GM12878 (cell line): ENCODE measurements at regions not wholly inside any gene's neighbourhood (a gene's known extent, or its start where the extent isn't known, plus 50 kb on each side); places are given as distances from the start of the nearest gene placed in this dataset.
"Not testable (repeated sequence)": the region's sequence is repeated elsewhere in the genome, so short reads cannot be mapped to it uniquely, and the experiment has no call there.

Source experiments
- ATAC-seq: fragments of 200-7000 bp; cut with Tn5 transposase; 3 replicates; pipeline ENCODE4 v1.9.1; 2020; ENCODE audit warnings: mild to moderate bottlenecking, moderate library complexity
- BruUV-seq: library from RNA; stranded (reverse); fragments of 400-500 nt; replicated peaks from 2 replicates; lab custom pipeline; 2021; lab: Mats Ljungman, UMichigan
- CTCF ChIA-PET: fragments of 300-600 bp; sonication (Branson Sonifier 250); formaldehyde crosslinking; extraction: SDS; loops from one replicate; lab custom pipeline; 2021; ENCODE audit warnings: inconsistent platforms; lab: Yijun Ruan, JAX
- POLR2A ChIA-PET: fragments of 350-600 bp; formaldehyde crosslinking; extraction: SDS; loops from one replicate; lab custom pipeline; 2021; ENCODE audit warnings: inconsistent platforms; lab: Charles Lee
- RAD21 ChIA-PET: fragments of 300-600 bp; sonication (Branson Sonifier 250); formaldehyde crosslinking; loops from one replicate; lab custom pipeline; 2023; ENCODE audit warnings: antibody characterized with exemption; ENCODE audit not compliant: unreplicated experiment; lab: Charles Lee
- SMC1A ChIA-PET: fragments of 300-600 bp; sonication (Branson Sonifier 250); formaldehyde crosslinking; loops from one replicate; lab custom pipeline; 2023; ENCODE audit not compliant: unreplicated experiment, uncharacterized antibody; lab: Charles Lee
- DNase-seq: peaks from one replicate; pipeline ENCODE4 v3.0.0-alpha.2; 2011; ENCODE audit warnings: low read depth, low spot score
- FAIRE-seq: peaks from 3 replicates; lab custom pipeline; 2011; peaks lifted over from hg19 to GRCh38; lab: Jason Lieb, UNC
- H2AFZ ChIP-seq: 2 replicates; pipeline ENCODE4 v1.6.0; 2011; ENCODE audit warnings: low read depth, low read length, control low read depth; ENCODE audit not compliant: control insufficient read depth
- H3K27ac ChIP-seq: 2 replicates; pipeline ENCODE4 v1.5.1; 2011; ENCODE audit warnings: control low read depth; ENCODE audit not compliant: control insufficient read depth, insufficient read depth
- H3K27me3 ChIP-seq, 2 experiments: replicated peaks in 1 of 2; 2 replicates each; pipeline versions ENCODE4 v1.6.0 to v1.6.1; 2011; ENCODE audit warnings: low read length in 1 of 2; ENCODE audit not compliant: control insufficient read depth in 2 of 2, insufficient read depth in 2 of 2
- H3K36me3 ChIP-seq, 2 experiments: 2 replicates each; pipeline ENCODE4 v1.5.1; 2011; ENCODE audit warnings: low read length in 1 of 2; ENCODE audit not compliant: control insufficient read depth in 2 of 2, insufficient read depth in 2 of 2
- H3K4me1 ChIP-seq: 2 replicates; pipeline ENCODE4 v1.6.1; 2011; ENCODE audit warnings: mild to moderate bottlenecking, low read length, moderate library complexity, mixed read lengths; ENCODE audit not compliant: control insufficient read depth, insufficient read depth
- H3K4me2 ChIP-seq: 2 replicates; pipeline ENCODE4 v1.6.0; 2011; ENCODE audit warnings: control low read depth; ENCODE audit not compliant: control insufficient read depth, insufficient read depth
- H3K4me3 ChIP-seq: fragments of 200-600 bp; sonication (generic); 2 replicates; pipeline ENCODE4 v1.5.1; 2016
- H3K79me2 ChIP-seq: 2 replicates; pipeline ENCODE4 v1.6.0; 2011; ENCODE audit warnings: low read length; ENCODE audit not compliant: control insufficient read depth, insufficient read depth
- H3K9ac ChIP-seq: 2 replicates; pipeline ENCODE4 v1.8.0; 2011; ENCODE audit warnings: low read length, control low read depth, mixed read lengths; ENCODE audit not compliant: control insufficient read depth, insufficient read depth
- H3K9me3 ChIP-seq: replicated peaks from 3 replicates; pipeline ENCODE4 v1.5.1; 2011; ENCODE audit warnings: mild to moderate bottlenecking, low read length; ENCODE audit not compliant: control insufficient read depth, insufficient read depth
- H4K20me1 ChIP-seq: 2 replicates; pipeline ENCODE4 v1.6.0; 2011; ENCODE audit not compliant: control insufficient read depth, insufficient read depth
- BACH1 ChIP-seq: fragments of 450-650 bp; IDR thresholded peaks from 2 replicates; pipeline ENCODE4 v1.6.1; 2017; ENCODE audit warnings: mild to moderate bottlenecking, borderline replicate concordance
- BMI1 ChIP-seq: fragments of 450-650 bp; IDR thresholded peaks from 2 replicates; pipeline ENCODE4 v1.6.1; 2016; ENCODE audit warnings: mild to moderate bottlenecking, moderate library complexity, borderline replicate concordance
- KAT2A ChIP-seq: conservative IDR thresholded peaks from 2 replicates; pipeline ENCODE4 v1.6.1; 2011; ENCODE audit warnings: low read depth, low read length; ENCODE audit not compliant: control insufficient read depth
- PAX5 ChIP-seq: IDR thresholded peaks from 2 replicates; pipeline ENCODE4 v1.6.1; 2011; ENCODE audit warnings: low read depth, low read length, borderline replicate concordance
- SMAD1 ChIP-seq: fragments of 450-650 bp; IDR thresholded peaks from 2 replicates; pipeline ENCODE4 v1.6.1; 2018; ENCODE audit warnings: mild to moderate bottlenecking, low read depth; ENCODE audit not compliant: partially characterized antibody
- SMC3 ChIP-seq: IDR thresholded peaks from 2 replicates; pipeline ENCODE4 v1.6.1; 2011; ENCODE audit warnings: low read length, improper control_type of control experiment, borderline replicate concordance
- WGBS: methylation state at CpG from one replicate; pipeline ENCODE4 v1.1.6; 2016; ENCODE audit warnings: low lambda C conversion rate; ENCODE audit not compliant: insufficient replicate concordance, insufficient coverage; ENCODE audit errors: missing lambda C conversion rate; 5-methylcytosine and 5-hydroxymethylcytosine counted together
- in situ Hi-C: fragments of 300-500 bp; cut with MboI; formaldehyde crosslinking; loops from 9 replicates; pipeline ENCODE4 v1.14.3; 2018; ENCODE audit warnings: mixed read lengths
- intact Hi-C: fragments of 100-400 bp; cut with micrococcal nuclease; formaldehyde crosslinking; loops from one replicate; pipeline ENCODE4 v1.14.2; 2022; ENCODE audit not compliant: unreplicated experiment
- TF ChIP-seq, protein P1 (sequence below): fragments of 450-650 bp; IDR thresholded peaks from 2 replicates; pipeline ENCODE4 v1.6.1; 2016; ENCODE audit warnings: mild to moderate bottlenecking
- TF ChIP-seq, protein P2 (sequence below): IDR thresholded peaks from 2 replicates; pipeline ENCODE4 v1.6.1; 2012; ENCODE audit warnings: low read depth, low read length, improper control_type of control experiment
- TF ChIP-seq, protein P3 (sequence below): IDR thresholded peaks from 2 replicates; pipeline ENCODE4 v1.6.1; 2012; ENCODE audit warnings: mild to moderate bottlenecking, low read depth, low read length

GRCh38 chr4:86512631-86513030 lies 81.5 kb upstream of the PTPN13 start:
- intact Hi-C loops: no loop called here
- ATAC-seq (no peak), DNase-seq (no peak), FAIRE-seq (no peak)
- peaks cover 0 to 2% of the 10 kb centered on the region in 2 experiments; a peak in 1 of 4 replicates for H3K27me3 ChIP-seq
- H3K4me2 ChIP-seq: no peak overlapping the region
- no peaks in the 10 kb centered on the region for H3K4me1 ChIP-seq
- in situ Hi-C loops: no loop called here
- H3K36me3 ChIP-seq: no peaks in the 10 kb centered on the region
- ChIA-PET POLR2A (no interaction called here), SMC1A (interaction anchor here (1.0 to 2.2 kb wide), 2 partner anchors 12 to 15 kb away, joined by 6 to 10 read pairs; no protein-coding TSS in a partner anchor), RAD21 (interaction anchor here (2.1 to 7.8 kb wide), 2 partner anchors 9 to 15 kb away, joined by 9 to 55 read pairs; no protein-coding TSS in a partner anchor), CTCF (interaction anchor here (1.0 to 3.6 kb wide), 3 partner anchors 10 to 17 kb away, joined by 3 to 24 read pairs (median 4); no protein-coding TSS in a partner anchor)
- H4K20me1 ChIP-seq: no peaks in the 10 kb centered on the region
- H3K79me2 ChIP-seq: no peaks in the 10 kb centered on the region
- no peak overlapping the region for H3K27ac ChIP-seq
- H3K4me3 ChIP-seq: no peak overlapping the region
- no TSS peak for BruUV-seq
- no peak overlapping the region for H3K9ac ChIP-seq
- no peaks in the 10 kb centered on the region; the same call in 2 of the 3 replicates for H3K9me3 ChIP-seq
- no peak overlapping the region for H2AFZ ChIP-seq
- no peak for TF ChIP-seq BMI1
- no peak for TF ChIP-seq SMAD1
- TF ChIP-seq KAT2A: no peak
- TF ChIP-seq, protein P1, sequence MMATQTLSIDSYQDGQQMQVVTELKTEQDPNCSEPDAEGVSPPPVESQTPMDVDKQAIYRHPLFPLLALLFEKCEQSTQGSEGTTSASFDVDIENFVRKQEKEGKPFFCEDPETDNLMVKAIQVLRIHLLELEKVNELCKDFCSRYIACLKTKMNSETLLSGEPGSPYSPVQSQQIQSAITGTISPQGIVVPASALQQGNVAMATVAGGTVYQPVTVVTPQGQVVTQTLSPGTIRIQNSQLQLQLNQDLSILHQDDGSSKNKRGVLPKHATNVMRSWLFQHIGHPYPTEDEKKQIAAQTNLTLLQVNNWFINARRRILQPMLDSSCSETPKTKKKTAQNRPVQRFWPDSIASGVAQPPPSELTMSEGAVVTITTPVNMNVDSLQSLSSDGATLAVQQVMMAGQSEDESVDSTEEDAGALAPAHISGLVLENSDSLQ: no peak
- TF ChIP-seq, protein P2, sequence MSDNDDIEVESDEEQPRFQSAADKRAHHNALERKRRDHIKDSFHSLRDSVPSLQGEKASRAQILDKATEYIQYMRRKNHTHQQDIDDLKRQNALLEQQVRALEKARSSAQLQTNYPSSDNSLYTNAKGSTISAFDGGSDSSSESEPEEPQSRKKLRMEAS: no peak
- TF ChIP-seq, protein P3, sequence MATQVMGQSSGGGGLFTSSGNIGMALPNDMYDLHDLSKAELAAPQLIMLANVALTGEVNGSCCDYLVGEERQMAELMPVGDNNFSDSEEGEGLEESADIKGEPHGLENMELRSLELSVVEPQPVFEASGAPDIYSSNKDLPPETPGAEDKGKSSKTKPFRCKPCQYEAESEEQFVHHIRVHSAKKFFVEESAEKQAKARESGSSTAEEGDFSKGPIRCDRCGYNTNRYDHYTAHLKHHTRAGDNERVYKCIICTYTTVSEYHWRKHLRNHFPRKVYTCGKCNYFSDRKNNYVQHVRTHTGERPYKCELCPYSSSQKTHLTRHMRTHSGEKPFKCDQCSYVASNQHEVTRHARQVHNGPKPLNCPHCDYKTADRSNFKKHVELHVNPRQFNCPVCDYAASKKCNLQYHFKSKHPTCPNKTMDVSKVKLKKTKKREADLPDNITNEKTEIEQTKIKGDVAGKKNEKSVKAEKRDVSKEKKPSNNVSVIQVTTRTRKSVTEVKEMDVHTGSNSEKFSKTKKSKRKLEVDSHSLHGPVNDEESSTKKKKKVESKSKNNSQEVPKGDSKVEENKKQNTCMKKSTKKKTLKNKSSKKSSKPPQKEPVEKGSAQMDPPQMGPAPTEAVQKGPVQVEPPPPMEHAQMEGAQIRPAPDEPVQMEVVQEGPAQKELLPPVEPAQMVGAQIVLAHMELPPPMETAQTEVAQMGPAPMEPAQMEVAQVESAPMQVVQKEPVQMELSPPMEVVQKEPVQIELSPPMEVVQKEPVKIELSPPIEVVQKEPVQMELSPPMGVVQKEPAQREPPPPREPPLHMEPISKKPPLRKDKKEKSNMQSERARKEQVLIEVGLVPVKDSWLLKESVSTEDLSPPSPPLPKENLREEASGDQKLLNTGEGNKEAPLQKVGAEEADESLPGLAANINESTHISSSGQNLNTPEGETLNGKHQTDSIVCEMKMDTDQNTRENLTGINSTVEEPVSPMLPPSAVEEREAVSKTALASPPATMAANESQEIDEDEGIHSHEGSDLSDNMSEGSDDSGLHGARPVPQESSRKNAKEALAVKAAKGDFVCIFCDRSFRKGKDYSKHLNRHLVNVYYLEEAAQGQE: no peak
- no peak for TF ChIP-seq PAX5
- no peak for TF ChIP-seq SMC3
- no peak for TF ChIP-seq BACH1

GRCh38 chr4:86515963-86516362 lies 78.2 kb upstream of the PTPN13 start:
- H3K27me3 ChIP-seq, H3K9ac ChIP-seq, H2AFZ ChIP-seq, H3K36me3 ChIP-seq, H3K9me3 ChIP-seq, H4K20me1 ChIP-seq, RAD21 ChIA-PET, FAIRE-seq, ATAC-seq, H3K4me1 ChIP-seq, DNase-seq, H3K4me3 ChIP-seq, BruUV-seq, H3K4me2 ChIP-seq, intact Hi-C loops, H3K79me2 ChIP-seq, H3K27ac ChIP-seq, in situ Hi-C loops: not testable (repeated sequence)
- CTCF ChIA-PET: interaction anchor here (1.0 kb wide), 1 partner anchor 19 kb away, joined by 5 read pairs; no protein-coding TSS in a partner anchor
- POLR2A ChIA-PET: interaction anchor here (1.0 kb wide), 1 partner anchor 68 kb away, joined by 3 read pairs; no protein-coding TSS in a partner anchor
- 0% methylated on average over 1 of the region's 1 CpG for WGBS
- SMC1A ChIA-PET: interaction anchor here (2.7 kb wide), 1 partner anchor 16 kb away, joined by 11 read pairs; no protein-coding TSS in a partner anchor
